H1 (cell line): ENCODE measurements at regions not wholly inside any gene's neighbourhood (a gene's known extent, or its start where the extent isn't known, plus 50 kb on each side); places are given as distances from the start of the nearest gene placed in this dataset.

Experiments used
- CTCF ChIA-PET: fragments of 300-600 bp; sonication (Branson Sonifier 250); formaldehyde crosslinking; loops from one replicate; lab custom pipeline; 2021; ENCODE audit not compliant: partially characterized antibody; lab: Charles Lee
- POLR2A ChIA-PET: fragments of 300-600 bp; sonication (Branson Sonifier 250); formaldehyde crosslinking; loops from one replicate; lab custom pipeline; 2021; ENCODE audit warnings: inconsistent platforms; ENCODE audit not compliant: partially characterized antibody; lab: Charles Lee
- DNase-seq, 2 experiments: peaks; one replicate each; pipeline versions ENCODE4 v3.0.0 to v3.0.0-alpha.2; 2010 to 2022; ENCODE audit warnings: low spot score in 2 of 2, low read depth in 1 of 2, mixed read lengths in 1 of 2
- FAIRE-seq: peaks from 2 replicates; lab custom pipeline; 2011; peaks lifted over from hg19 to GRCh38; lab: Jason Lieb, UNC
- H2AFZ ChIP-seq: 2 replicates; pipeline ENCODE4 v1.8.1; 2012; ENCODE audit warnings: low read length, inconsistent platforms
- H2AK5ac ChIP-seq: 2 replicates; pipeline ENCODE4 v1.6.1; 2013; ENCODE audit warnings: low read depth, low read length
- H2BK120ac ChIP-seq: replicated peaks from 2 replicates; pipeline ENCODE3; 2013; ENCODE audit warnings: low read depth, low read length, inconsistent platforms
- H2BK12ac ChIP-seq: 2 replicates; pipeline ENCODE4 v1.6.1; 2013; ENCODE audit warnings: low read depth, low read length
- H2BK15ac ChIP-seq: 2 replicates; pipeline ENCODE4 v1.6.1; 2013; ENCODE audit warnings: low read length
- H2BK20ac ChIP-seq: 2 replicates; pipeline ENCODE4 v1.6.1; 2013; ENCODE audit warnings: low read length
- H2BK5ac ChIP-seq: 2 replicates; pipeline ENCODE4 v1.6.1; 2013; ENCODE audit warnings: low read depth, low read length
- H3K14ac ChIP-seq: 2 replicates; pipeline ENCODE4 v1.6.1; 2013; ENCODE audit warnings: inconsistent platforms; ENCODE audit not compliant: insufficient read length
- H3K18ac ChIP-seq: 2 replicates; pipeline ENCODE4 v1.6.1; 2013; ENCODE audit warnings: low read length; ENCODE audit errors: extremely low read depth
- H3K23ac ChIP-seq: 2 replicates; pipeline ENCODE4 v1.6.1; 2013; ENCODE audit warnings: inconsistent platforms; ENCODE audit not compliant: insufficient read length
- H3K23me2 ChIP-seq: 2 replicates; pipeline ENCODE4 v1.6.1; 2013; ENCODE audit warnings: low read depth, low read length
- H3K27ac ChIP-seq: 2 replicates; pipeline ENCODE4 v1.6.1; 2011; ENCODE audit warnings: low read depth, low read length, inconsistent platforms
- H3K27me3 ChIP-seq, 4 experiments: replicated peaks in 1 of 4; 1 replicate in 1 of 4; 2 replicates in 3 of 4; pipeline versions ENCODE4 v1.6.1 to v1.8.1; 2011 to 2013; ENCODE audit warnings: low read length in 3 of 4, mild to moderate bottlenecking in 3 of 4, inconsistent platforms in 2 of 4, mixed read lengths in 2 of 4, moderate library complexity in 1 of 4; ENCODE audit not compliant: control insufficient read depth in 3 of 4, insufficient read depth in 3 of 4; ENCODE audit errors: extremely low read depth in 1 of 4
- H3K36me3 ChIP-seq, 4 experiments: 2 replicates each; pipeline versions ENCODE4 v1.6.1 to v1.8.1; 2011 to 2013; ENCODE audit warnings: mild to moderate bottlenecking in 4 of 4, low read length in 3 of 4, moderate library complexity in 2 of 4, control low read depth in 1 of 4, inconsistent platforms in 1 of 4; ENCODE audit not compliant: insufficient read depth in 4 of 4, control insufficient read depth in 2 of 4
- H3K4ac ChIP-seq: replicated peaks from 2 replicates; pipeline ENCODE3; 2013; ENCODE audit warnings: low read length, low read depth, mixed read lengths, inconsistent platforms; ENCODE audit not compliant: insufficient read length
- H3K4me1 ChIP-seq, 4 experiments: replicated peaks in 1 of 4; 1 replicate in 1 of 4; 2 replicates in 3 of 4; pipeline versions ENCODE4 v1.6.1 to v1.8.1; 2011 to 2013; ENCODE audit warnings: low read length in 3 of 4, inconsistent platforms in 2 of 4, mixed read lengths in 1 of 4; ENCODE audit not compliant: insufficient read depth in 4 of 4, control insufficient read depth in 3 of 4
- H3K4me2 ChIP-seq, 2 experiments: 2 replicates each; pipeline versions ENCODE4 v1.6.1 to v1.8.1; 2011 to 2013; ENCODE audit warnings: low read depth in 2 of 2, low read length in 2 of 2, control low read depth in 1 of 2, inconsistent platforms in 1 of 2, mild to moderate bottlenecking in 1 of 2; ENCODE audit not compliant: insufficient read depth in 1 of 2
- H3K4me3 ChIP-seq, 4 experiments: fragments of 200-600, 300-600 bp in 1 of 4; sonication (generic), shearing (Covaris generic), sonication (Bioruptor Twin) in 1 of 4; 2 replicates each; pipeline versions ENCODE4 v1.5.1 to v1.8.1; 2011 to 2016; ENCODE audit warnings: low read length in 4 of 4, low read depth in 3 of 4, control low read depth in 2 of 4, inconsistent platforms in 2 of 4, mild to moderate bottlenecking in 2 of 4, mixed read lengths in 1 of 4, moderate library complexity in 1 of 4; ENCODE audit not compliant: insufficient read depth in 2 of 4; ENCODE audit errors: extremely low read depth in 1 of 4
- H3K56ac ChIP-seq: replicated peaks from 2 replicates; pipeline ENCODE3; 2013; ENCODE audit warnings: low read depth, mild to moderate bottlenecking, mixed read lengths, low read length, inconsistent platforms; ENCODE audit not compliant: insufficient read length
- H3K79me1 ChIP-seq: 2 replicates; pipeline ENCODE4 v1.6.1; 2013; ENCODE audit warnings: low read depth, low read length, control low read depth
- H3K79me2 ChIP-seq, 2 experiments: 2 replicates each; pipeline versions ENCODE4 v1.6.1 to v1.8.1; 2012 to 2013; ENCODE audit warnings: low read length in 2 of 2, mild to moderate bottlenecking in 2 of 2, inconsistent platforms in 1 of 2; ENCODE audit not compliant: insufficient read depth in 2 of 2, control insufficient read depth in 1 of 2
- H3K9ac ChIP-seq, 4 experiments: replicated peaks in 1 of 4; 1 replicate in 1 of 4; 2 replicates in 3 of 4; pipeline versions ENCODE4 v1.6.1 to v1.8.1; 2011 to 2013; ENCODE audit warnings: low read depth in 3 of 4, low read length in 3 of 4, control low read depth in 2 of 4, mild to moderate bottlenecking in 2 of 4, moderate library complexity in 2 of 4, inconsistent platforms in 1 of 4; ENCODE audit errors: extremely low read depth in 1 of 4
- H3K9me3 ChIP-seq, 2 experiments: 2 replicates each; pipeline versions ENCODE4 v1.6.1 to v1.8.1; 2012 to 2013; ENCODE audit warnings: mild to moderate bottlenecking in 2 of 2, moderate library complexity in 2 of 2, control low read depth in 1 of 2, inconsistent platforms in 1 of 2, low read depth in 1 of 2, low read length in 1 of 2, mixed read lengths in 1 of 2; ENCODE audit not compliant: insufficient read depth in 2 of 2
- H4K20me1 ChIP-seq, 2 experiments: replicated peaks in 1 of 2; 2 replicates each; pipeline versions ENCODE3 to v1.8.1; 2011 to 2013; ENCODE audit warnings: inconsistent platforms in 2 of 2, low read length in 2 of 2, mild to moderate bottlenecking in 1 of 2; ENCODE audit not compliant: insufficient read depth in 2 of 2, control insufficient read depth in 1 of 2
- H4K5ac ChIP-seq: 2 replicates; pipeline ENCODE4 v1.6.1; 2013; ENCODE audit warnings: low read length, low read depth, mixed read lengths, inconsistent platforms; ENCODE audit not compliant: insufficient read length
- H4K8ac ChIP-seq: 2 replicates; pipeline ENCODE4 v1.8.0; 2013; ENCODE audit warnings: mild to moderate bottlenecking, moderate library complexity, low read length, inconsistent platforms; ENCODE audit not compliant: insufficient read depth; ENCODE audit errors: extremely low read depth
- H4K91ac ChIP-seq: replicated peaks from 2 replicates; pipeline ENCODE3; 2013; ENCODE audit warnings: low read length, mixed read lengths, inconsistent platforms; ENCODE audit not compliant: insufficient read length
- CBX8 ChIP-seq: fragments of 300-800, 300-1000 bp; sonication (generic); IDR thresholded peaks from 2 replicates; pipeline ENCODE4 v1.7.1; 2016; ENCODE audit warnings: low read depth, low read length, borderline replicate concordance
- JUN ChIP-seq: IDR thresholded peaks from 2 replicates; pipeline ENCODE4 v1.6.1; 2011; ENCODE audit warnings: low read depth, mild to moderate bottlenecking, improper control_type of control experiment, low read length
- POLR2A ChIP-seq, 2 experiments: IDR thresholded peaks; 1 replicate in 1 of 2; 2 replicates in 1 of 2; pipeline ENCODE4 v1.6.1; 2011; ENCODE audit warnings: low read depth in 2 of 2, low read length in 2 of 2, mild to moderate bottlenecking in 2 of 2; ENCODE audit errors: control extremely low read depth in 1 of 2
- SP1 ChIP-seq: IDR thresholded peaks from 2 replicates; pipeline ENCODE4 v1.6.1; 2011; ENCODE audit warnings: low read depth, low read length
- TAF7 ChIP-seq: optimal IDR thresholded peaks from 2 replicates; pipeline ENCODE3; 2011; ENCODE audit warnings: low read depth, mild to moderate bottlenecking, inconsistent platforms, low read length, moderate library complexity, borderline replicate concordance
- WGBS, 2 experiments: shearing (Covaris generic) in 1 of 2; methylation state at CpG; one replicate each; pipeline versions ENCODE4 v1.1.6 to v1.1.7; 2013 to 2015; ENCODE audit warnings: low lambda C conversion rate in 2 of 2, mixed read lengths in 2 of 2, inconsistent platforms in 1 of 2, low coverage in 1 of 2, missing lambda C conversion rate in 1 of 2; ENCODE audit not compliant: insufficient replicate concordance in 2 of 2, insufficient coverage in 1 of 2, insufficient read length in 1 of 2; ENCODE audit errors: extremely low coverage in 1 of 2, missing lambda C conversion rate in 1 of 2; 5-methylcytosine and 5-hydroxymethylcytosine counted together

- no peak for TF ChIP-seq TAF7
- TF ChIP-seq JUN, result no peak
- no peak for TF ChIP-seq CBX8
- no peak for TF ChIP-seq SP1
- TF ChIP-seq POLR2A (IDR thresholded peaks at IDR 0.05; ENCODE audit: control extremely low read depth in 1 of 2, low read depth in 2 of 2, low read length in 2 of 2), result no peak
- TF ChIP-seq, all 59 proteins: peak for 0
- H2BK20ac ChIP-seq, result no peak overlapping the region
- FAIRE-seq (no peak), DNase-seq (no peak)
- peak overlapping the region in 1 of 4 experiments; percentile 13; a peak in 1 of 7 replicates for H3K9ac ChIP-seq
- no peaks in the 10 kb centered on the region for H3K23me2 ChIP-seq
- H3K79me1 ChIP-seq, result no peaks in the 10 kb centered on the region
- no peak overlapping the region for H2AFZ ChIP-seq
- H3K56ac ChIP-seq, result no peak overlapping the region
- no peak overlapping the region for H3K4me2 ChIP-seq
- peaks cover 0 to 2% (median 0%) of the 10 kb centered on the region in 4 experiments; a peak in 1 of 7 replicates for H3K4me1 ChIP-seq
- no peak overlapping the region for H3K4ac ChIP-seq
- H3K4me3 ChIP-seq, result no peak overlapping the region
- no peak overlapping the region for H3K23ac ChIP-seq
- H3K27ac ChIP-seq, result no peak overlapping the region
- no peak overlapping the region for H3K18ac ChIP-seq
- H4K8ac ChIP-seq, result peak overlapping the region; percentile 71; the same call in 1 of the 2 replicates
- H2BK12ac ChIP-seq, result no peak overlapping the region
- WGBS, 2 experiments, result 89% methylated on average over 4 of the region's 4 CpGs; no CpG with 5 or more reads in 1 of the 2 experiments
- no peaks in the 10 kb centered on the region for H4K20me1 ChIP-seq
- CTCF ChIA-PET, result interaction anchor here (1.0 to 5.4 kb wide), 3 partner anchors 12 to 215 kb away, joined by 3 to 32 read pairs (median 16); no protein-coding TSS in a partner anchor
- H3K36me3 ChIP-seq, result no peaks in the 10 kb centered on the region
- POLR2A ChIA-PET, result interaction anchor here (1.5 kb wide), 1 partner anchor 27 kb away, joined by 4 read pairs; no protein-coding TSS in a partner anchor
- no peak overlapping the region for H2AK5ac ChIP-seq
- no peaks in the 10 kb centered on the region for H3K9me3 ChIP-seq
- no peaks in the 10 kb centered on the region for H3K79me2 ChIP-seq
- no peak overlapping the region for H3K14ac ChIP-seq
- H4K91ac ChIP-seq, result no peak overlapping the region
- no peak overlapping the region for H2BK120ac ChIP-seq
- no peak overlapping the region for H2BK5ac ChIP-seq
- H3K27me3 ChIP-seq, result no peaks in the 10 kb centered on the region; a peak in 1 of 7 replicates
- H4K5ac ChIP-seq, result no peak overlapping the region
- H2BK15ac ChIP-seq, result no peak overlapping the region
These were observed 262.5 kb downstream of the NPHP4 start for GRCh38 chr1:5729636-5730145.
